ENCODE measurements at regions not wholly inside any gene's neighbourhood (a gene's known extent, or its start where the extent isn't known, plus 50 kb on each side); places are given as distances from the start of the nearest gene placed in this dataset.

DNA sequence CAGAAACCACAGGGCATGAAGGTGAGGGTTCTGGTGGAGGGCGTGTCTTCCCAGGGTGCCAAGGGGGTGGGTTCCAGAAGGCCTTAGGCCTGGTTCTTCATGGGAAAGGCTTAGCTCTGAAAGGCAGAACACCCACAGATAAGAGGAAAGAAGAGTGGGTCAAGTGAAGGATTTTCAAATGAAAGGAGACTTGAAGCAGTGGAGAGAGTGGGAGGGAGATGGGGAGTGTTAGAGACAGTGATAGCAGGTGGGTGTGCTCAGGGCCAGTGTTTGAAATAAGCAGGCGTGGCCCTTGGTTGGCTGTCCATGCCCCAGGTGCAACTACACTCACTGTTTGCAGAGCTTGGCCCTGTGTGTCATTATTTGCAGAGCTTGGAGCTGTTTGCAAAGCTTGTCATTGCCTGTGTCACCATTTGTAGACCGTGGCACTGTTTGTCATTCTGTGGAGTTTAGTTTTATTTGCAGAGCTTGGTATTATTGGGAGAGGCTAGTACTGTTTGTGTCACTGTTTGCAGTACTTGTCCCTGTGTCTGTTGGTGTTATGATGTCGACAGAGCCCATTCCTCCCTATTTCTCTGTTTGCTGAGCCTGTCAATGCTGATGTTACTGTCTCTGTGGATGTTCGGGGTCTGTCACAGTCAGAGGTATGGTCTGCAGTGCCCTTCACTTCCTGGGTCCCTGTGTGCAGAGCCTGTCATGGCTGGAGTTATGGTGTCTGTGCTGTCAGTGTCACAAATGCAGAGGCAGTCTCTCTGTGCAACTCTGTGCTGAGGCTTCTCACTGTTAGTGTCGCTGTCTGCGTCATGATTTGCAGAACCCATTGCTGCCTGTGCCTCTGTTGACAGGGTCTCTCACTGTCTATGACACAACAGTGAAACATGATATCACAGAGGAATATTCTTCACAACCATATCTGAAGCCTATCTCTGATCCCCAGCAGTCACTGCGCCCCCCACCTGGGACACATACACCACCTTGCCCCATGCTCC, 127.7 kb upstream of the LRFN2 start:
- no peak for DNase-seq

GRCh38 chr6:40714143-40714542, 127.0 kb upstream of the LRFN2 start:
- no peak for DNase-seq

- no peak for DNase-seq
Measured at GRCh38 chr6:40713002-40713719, 126.0 kb upstream of the LRFN2 start.

- DNase-seq: no peak
Measured at GRCh38 chr6:40710626-40711330, 123.6 kb upstream of the LRFN2 start.

- DNase-seq: no peak
Measured at GRCh38 chr6:40708049-40708448, 120.9 kb upstream of the LRFN2 start.

DNA sequence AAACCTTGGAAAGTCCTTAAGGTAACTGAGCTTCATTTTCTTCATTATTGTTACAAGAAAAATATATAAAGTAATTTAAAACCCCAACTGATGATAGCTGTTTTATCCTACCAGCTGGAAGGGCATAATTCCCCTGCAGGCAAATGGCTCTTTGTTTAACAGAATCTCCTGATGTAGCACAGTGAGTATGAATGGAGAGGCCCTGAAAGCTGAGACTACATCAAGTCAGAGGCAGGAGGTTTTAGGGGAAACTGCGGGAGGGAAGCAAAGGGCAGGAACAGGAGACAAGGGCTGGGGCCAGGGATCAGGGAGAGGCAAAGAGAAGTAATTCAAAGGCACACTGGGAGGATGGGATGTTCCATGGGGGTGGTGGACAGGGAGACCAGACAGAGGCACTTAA, 119.0 kb upstream of the LRFN2 start:
- DNase-seq: no peak

DNA sequence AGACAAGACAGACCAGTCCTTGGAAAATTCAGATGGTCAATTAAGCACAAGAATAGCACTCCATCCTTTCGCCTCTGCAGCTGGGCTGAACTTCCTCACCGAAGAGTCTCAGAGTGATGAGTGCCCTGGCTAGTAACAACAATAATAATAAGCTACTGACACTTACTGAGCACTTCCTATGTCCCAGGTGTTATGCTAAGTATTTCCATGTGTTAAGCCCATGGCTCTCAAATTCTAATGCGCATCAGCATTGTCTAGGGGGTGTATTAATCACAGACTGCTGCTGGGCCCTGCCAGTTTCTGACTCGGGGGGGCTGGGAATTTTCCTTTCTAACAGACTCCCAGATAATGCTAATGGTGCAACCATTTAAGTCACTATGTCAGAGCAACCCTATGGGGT, 118.2 kb upstream of the LRFN2 start:
- no peak for DNase-seq

- no peak for DNase-seq
Measured at GRCh38 chr6:40701352-40702007, 114.3 kb upstream of the LRFN2 start.

DNA sequence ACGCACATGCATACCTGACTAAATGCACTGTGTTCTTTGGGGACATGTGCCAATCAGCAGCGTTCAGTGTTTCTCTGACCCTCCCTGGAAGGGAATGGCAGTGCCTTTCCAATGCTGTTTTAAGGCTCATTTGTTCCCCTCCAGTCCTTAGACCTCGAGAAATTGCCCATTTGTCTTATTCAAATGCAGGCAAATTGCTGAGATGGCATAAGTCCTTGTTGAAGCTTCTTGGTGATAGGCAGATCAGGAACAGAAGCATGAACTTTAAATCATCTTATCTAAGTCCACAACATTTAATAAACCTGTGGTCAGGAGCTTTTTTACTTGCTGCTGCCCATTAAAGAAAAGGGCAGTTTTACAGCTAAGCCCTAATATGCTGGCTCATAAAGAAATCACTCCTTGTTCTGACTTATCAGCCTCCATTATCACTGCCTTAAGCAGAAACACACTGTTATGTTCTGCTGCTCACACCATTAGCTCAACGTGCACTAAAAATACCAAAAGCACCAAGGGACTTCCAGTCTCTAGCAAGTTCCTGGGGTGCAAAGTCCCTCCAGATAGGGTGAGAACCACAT, 112.9 kb upstream of the LRFN2 start:
- no peak for DNase-seq

GRCh38 chr6:40695750-40696415, 108.7 kb upstream of the LRFN2 start:
- DNase-seq: no peak

- DNase-seq: no peak
Measured at GRCh38 chr6:40695114-40695513, 108.0 kb upstream of the LRFN2 start.

DNA sequence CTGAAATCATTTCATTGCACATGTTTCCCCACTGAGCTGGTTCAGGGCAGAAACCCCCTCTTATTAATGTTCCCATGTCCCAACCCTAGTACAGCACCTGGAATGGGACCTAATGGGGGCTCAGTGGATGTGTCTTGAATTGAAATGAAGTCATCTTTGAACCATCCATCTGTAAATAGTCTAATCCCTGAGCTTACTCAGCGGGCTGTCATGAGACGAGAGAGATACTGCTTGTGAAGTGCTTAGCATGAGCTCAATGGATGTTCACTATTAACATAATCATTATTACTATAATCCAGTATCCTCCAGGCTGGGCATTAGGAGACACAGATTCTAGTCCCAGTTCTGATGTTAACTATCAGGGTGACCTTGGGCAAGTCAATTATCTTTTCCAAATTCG, 106.6 kb upstream of the LRFN2 start:
- DNase-seq: no peak

GRCh38 chr6:40692337-40692736, 105.2 kb upstream of the LRFN2 start:
- DNase-seq: no peak

DNA sequence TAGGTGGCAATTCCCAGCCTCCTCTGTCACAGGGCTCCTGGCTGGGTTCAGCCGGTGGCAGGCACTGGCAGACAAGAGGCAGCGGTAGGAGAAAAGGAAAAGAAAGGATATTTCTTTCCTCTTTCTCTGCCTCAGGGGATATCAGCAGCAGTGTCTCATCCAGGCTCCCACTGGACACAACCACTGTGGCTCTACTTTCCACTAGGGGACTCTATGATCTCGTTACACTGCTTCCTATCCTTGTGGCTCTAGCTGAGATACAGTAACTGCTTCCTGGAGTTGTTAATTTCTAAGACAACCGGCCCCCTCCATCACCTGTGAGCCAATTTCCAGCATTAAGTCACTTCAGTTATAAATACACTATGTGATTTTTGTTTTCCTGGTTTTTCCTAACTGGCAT, 102.0 kb upstream of the LRFN2 start:
- DNase-seq: no peak

DNA sequence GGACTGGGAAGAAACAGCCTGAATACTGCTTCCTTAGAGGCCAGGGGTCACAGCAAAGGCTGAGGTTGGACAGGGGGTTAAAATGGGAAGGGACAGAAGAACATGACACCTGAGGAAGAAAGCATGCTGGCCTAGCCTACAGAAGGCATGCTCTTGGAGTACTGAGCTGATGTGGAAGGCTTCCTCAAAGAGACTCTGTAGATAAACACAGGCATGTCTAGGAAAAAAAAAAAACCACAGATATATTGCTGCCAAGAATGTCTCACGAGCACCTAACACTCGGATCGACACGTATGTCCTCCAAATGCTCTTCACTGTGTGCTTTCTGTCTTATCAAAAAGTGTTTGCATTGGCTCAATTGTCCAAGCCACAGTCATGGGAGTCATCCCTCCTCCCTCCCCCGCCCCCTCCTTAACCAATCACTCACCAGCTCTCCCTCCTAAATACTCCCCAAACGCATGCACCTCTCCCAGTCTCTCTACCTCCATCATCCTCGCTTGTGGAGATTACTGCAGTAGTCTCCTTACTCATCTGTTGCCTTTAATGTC, 101.1 kb upstream of the LRFN2 start:
- no peak for DNase-seq

DNA sequence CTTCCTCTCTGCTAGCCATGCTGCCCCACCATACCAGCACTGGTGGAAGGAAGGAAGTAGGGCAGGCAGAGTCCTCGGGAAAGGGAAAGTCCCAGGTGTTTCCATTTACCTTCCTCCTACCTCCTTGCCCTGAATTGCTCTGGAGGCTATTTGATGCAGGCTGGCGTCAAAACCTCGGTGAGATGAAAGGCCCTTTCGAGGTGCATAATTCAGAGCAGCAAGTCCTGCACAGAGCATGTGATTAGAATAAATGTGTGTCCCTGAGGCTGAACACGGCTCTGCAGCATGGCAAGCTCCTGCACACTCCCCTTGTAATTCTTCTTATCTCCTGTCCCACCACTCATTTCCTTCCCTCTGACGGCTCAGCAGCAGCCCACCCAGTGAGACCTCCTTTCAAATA, 98.7 kb upstream of the LRFN2 start:
- DNase-seq: no peak

DNA sequence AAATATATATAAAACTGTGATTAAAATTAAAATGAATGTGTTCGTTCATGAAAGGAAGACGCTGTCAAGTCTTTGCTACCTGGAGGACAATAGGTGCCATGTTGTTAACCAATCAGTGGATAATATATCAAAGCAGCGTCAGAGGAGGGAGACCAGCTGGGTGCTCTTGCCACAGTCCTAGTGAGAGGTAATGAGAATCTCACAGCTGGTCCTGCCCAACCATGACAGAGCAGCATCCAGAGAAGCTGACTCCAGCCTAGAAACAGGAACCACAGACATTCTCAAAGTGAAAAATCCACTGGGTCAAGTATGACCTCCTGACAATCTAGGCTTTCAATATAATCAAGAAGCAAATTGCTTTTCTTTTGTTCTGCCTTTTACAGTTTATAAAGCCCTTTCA, 94.5 kb upstream of the LRFN2 start:
- DNase-seq: no peak

GRCh38 chr6:40678941-40679340, 91.8 kb upstream of the LRFN2 start:
- DNase-seq: no peak

- DNase-seq: no peak
Measured at GRCh38 chr6:40674170-40674569, 87.0 kb upstream of the LRFN2 start.

GRCh38 chr6:40672087-40672486, 84.9 kb upstream of the LRFN2 start:
- no peak for DNase-seq

DNA sequence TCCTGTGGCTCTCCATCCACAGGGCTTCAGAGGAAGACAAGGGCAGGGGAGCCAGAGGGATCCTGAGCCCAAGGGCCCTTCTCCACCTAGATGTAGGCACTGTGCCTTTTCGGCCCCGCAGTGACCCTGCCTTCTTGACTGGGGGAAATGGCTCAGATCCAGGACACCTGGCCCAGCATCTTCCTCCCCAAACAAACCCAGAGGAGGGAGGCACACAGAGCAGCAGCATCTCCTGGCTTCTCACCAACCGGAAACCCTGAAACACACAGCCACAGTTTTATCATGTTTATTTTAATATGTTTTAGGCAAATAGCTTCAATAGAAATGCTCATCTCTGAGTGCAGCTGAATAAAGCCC, 84.5 kb upstream of the LRFN2 start:
- no peak for DNase-seq
